Common myeloid progenitor, CD34-positive (primary cell): ENCODE measurements at regions not wholly inside any gene's neighbourhood (a gene's known extent, or its start where the extent isn't known, plus 50 kb on each side); places are given as distances from the start of the nearest gene placed in this dataset.

Source experiments
- CTCF ChIA-PET: fragments of 350-600 bp; sonication (Branson Sonifier 250); formaldehyde crosslinking; loops from one replicate; lab custom pipeline; 2021; ENCODE audit warnings: antibody characterized with exemption; lab: Charles Lee
- POLR2A ChIA-PET: fragments of 350-600 bp; sonication (Branson Sonifier 250); formaldehyde crosslinking; loops from one replicate; lab custom pipeline; 2021; ENCODE audit warnings: antibody characterized with exemption; lab: Charles Lee
- DNase-seq, 3 donors: peaks; one replicate each; pipeline versions ENCODE4 v3.0.0 to v3.0.0-alpha.2; 2013
- H3K27ac ChIP-seq, 2 experiments: 1 replicate in 1 of 2; 2 replicates in 1 of 2; pipeline ENCODE4 v1.7.0; 2013; ENCODE audit warnings: inconsistent platforms in 2 of 2, low read length in 2 of 2, mild to moderate bottlenecking in 2 of 2, low read depth in 1 of 2, moderate library complexity in 1 of 2; ENCODE audit not compliant: severe bottlenecking in 2 of 2, insufficient read depth in 1 of 2, poor library complexity in 1 of 2
- H3K27me3 ChIP-seq, 5 experiments: replicated peaks in 2 of 5; 1 replicate in 3 of 5; 2 replicates in 2 of 5; pipeline versions ENCODE4 v1.6.1 to v1.7.0; 2013; ENCODE audit warnings: low read length in 4 of 5, mild to moderate bottlenecking in 2 of 5, moderate library complexity in 2 of 5, inconsistent platforms in 1 of 5; ENCODE audit not compliant: insufficient read depth in 5 of 5, control insufficient read depth in 4 of 5
- H3K36me3 ChIP-seq, 4 experiments: 1 replicate in 2 of 4; 2 replicates in 2 of 4; pipeline versions ENCODE4 v1.6.1 to v1.7.0; 2013; ENCODE audit warnings: low read length in 3 of 4, control low read depth in 1 of 4, mild to moderate bottlenecking in 1 of 4; ENCODE audit not compliant: control insufficient read depth in 4 of 4, insufficient read depth in 4 of 4
- H3K4me1 ChIP-seq, 4 experiments: 1 replicate in 3 of 4; 2 replicates in 1 of 4; pipeline versions ENCODE4 v1.6.1 to v1.7.1; 2013; ENCODE audit warnings: low read length in 3 of 4, mild to moderate bottlenecking in 3 of 4, control low read depth in 1 of 4, inconsistent platforms in 1 of 4, moderate library complexity in 1 of 4; ENCODE audit not compliant: control insufficient read depth in 4 of 4, insufficient read depth in 4 of 4; ENCODE audit errors: control extremely low read depth in 1 of 4
- H3K4me3 ChIP-seq, 7 experiments: 1 replicate in 4 of 7; 2 replicates in 3 of 7; pipeline versions ENCODE4 v1.5.1 to v1.7.0; 2013; ENCODE audit warnings: mild to moderate bottlenecking in 7 of 7, low read length in 6 of 7, moderate library complexity in 6 of 7, inconsistent platforms in 2 of 7, low read depth in 2 of 7, control low read depth in 1 of 7; ENCODE audit not compliant: insufficient read depth in 4 of 7, control insufficient read depth in 1 of 7; ENCODE audit errors: extremely low read depth in 1 of 7
- H3K9me3 ChIP-seq, 5 experiments: 1 replicate in 4 of 5; 2 replicates in 1 of 5; pipeline versions ENCODE4 v1.6.1 to v1.7.1; 2013; ENCODE audit warnings: low read length in 4 of 5, mild to moderate bottlenecking in 2 of 5, inconsistent platforms in 1 of 5, low read depth in 1 of 5, moderate library complexity in 1 of 5; ENCODE audit not compliant: control insufficient read depth in 4 of 5, insufficient read depth in 2 of 5; ENCODE audit errors: control extremely low read depth in 1 of 5
- WGBS: methylation state at CpG from one replicate; pipeline ENCODE4 v1.1.5; 2013; ENCODE audit not compliant: insufficient coverage; 5-methylcytosine and 5-hydroxymethylcytosine counted together

- WGBS, result 98% methylated on average over 5 of the region's 11 CpGs
- Histone ChIP-seq H3K4me3 (no peak overlapping the region), H3K27ac (no peak overlapping the region), H3K27me3 (no peaks in the 10 kb centered on the region), H3K4me1 (no peaks in the 10 kb centered on the region), H3K36me3 (no peaks in the 10 kb centered on the region), H3K9me3 (no peaks in the 10 kb centered on the region)
- ChIA-PET CTCF (no interaction called here), POLR2A (no interaction called here)
- DNase-seq, result no peak
These were observed 136.8 kb upstream of the F3 start for GRCh38 chr1:94678202-94678848.

GRCh38 chr1:94677714-94678113, 136.2 kb upstream of the F3 start:
- H3K27ac ChIP-seq, result no peak overlapping the region
- ChIA-PET POLR2A (no interaction called here), CTCF (interaction anchor here (0.8 to 1.7 kb wide), 2 partner anchors 10 to 136 kb away, joined by 3 to 4 read pairs; partner anchors contain the start of gene F3)
- no peak for DNase-seq
- no peaks in the 10 kb centered on the region for H3K36me3 ChIP-seq
- no peaks in the 10 kb centered on the region for H3K4me1 ChIP-seq
- H3K9me3 ChIP-seq, result no peaks in the 10 kb centered on the region
- no peaks in the 10 kb centered on the region for H3K27me3 ChIP-seq
- WGBS, result 100% methylated on average over 2 of the region's 7 CpGs
- H3K4me3 ChIP-seq, result no peak overlapping the region

- Histone ChIP-seq H3K4me1 (no peaks in the 10 kb centered on the region), H3K27me3 (no peaks in the 10 kb centered on the region), H3K27ac (no peak overlapping the region), H3K36me3 (no peaks in the 10 kb centered on the region), H3K4me3 (no peak overlapping the region), H3K9me3 (no peaks in the 10 kb centered on the region)
- POLR2A ChIA-PET, result no interaction called here
- CTCF ChIA-PET, result interaction anchor here (0.8 to 1.7 kb wide), 4 partner anchors 8 to 135 kb away, joined by 3 to 4 read pairs (median 3); partner anchors contain the start of gene F3
- 80% methylated on average over 5 of the region's 5 CpGs for WGBS
- DNase-seq, result no peak
These were observed 135.5 kb upstream of the F3 start for GRCh38 chr1:94677087-94677486.

GRCh38 chr1:94676686-94677085, 135.1 kb upstream of the F3 start:
- no peaks in the 10 kb centered on the region for H3K9me3 ChIP-seq
- H3K36me3 ChIP-seq, result no peaks in the 10 kb centered on the region
- H3K27me3 ChIP-seq, result no peaks in the 10 kb centered on the region
- POLR2A ChIA-PET, result no interaction called here
- DNase-seq, result no peak
- no peak overlapping the region for H3K4me3 ChIP-seq
- H3K27ac ChIP-seq, result no peak overlapping the region
- CTCF ChIA-PET, result interaction anchor here (0.8 to 1.7 kb wide), 4 partner anchors 9 to 135 kb away, joined by 3 to 4 read pairs (median 3); partner anchors contain the start of gene F3
- no peaks in the 10 kb centered on the region for H3K4me1 ChIP-seq
- 98% methylated on average over 6 of the region's 6 CpGs for WGBS

- no peak for DNase-seq
- ChIA-PET POLR2A (no interaction called here), CTCF (no interaction called here)
- Histone ChIP-seq H3K4me3 (no peak overlapping the region), H3K36me3 (no peaks in the 10 kb centered on the region), H3K27me3 (no peaks in the 10 kb centered on the region), H3K9me3 (no peaks in the 10 kb centered on the region), H3K4me1 (peaks cover 0 to 10% (median 0%) of the 10 kb centered on the region in 4 experiments), H3K27ac (no peak overlapping the region)
- WGBS, result 91% methylated on average over 4 of the region's 4 CpGs
These were observed 133.8 kb upstream of the F3 start for GRCh38 chr1:94675373-94675772.

GRCh38 chr1:94674876-94675275, 133.3 kb upstream of the F3 start:
- no peak overlapping the region for H3K27ac ChIP-seq
- peaks cover 0 to 10% (median 0%) of the 10 kb centered on the region in 4 experiments for H3K4me1 ChIP-seq
- whole genome bisulfite sequencing, result 100% methylated on average over 1 of the region's 1 CpG
- CTCF ChIA-PET, result no interaction called here
- H3K9me3 ChIP-seq, result no peaks in the 10 kb centered on the region
- DNase-seq, result no peak
- H3K4me3 ChIP-seq, result no peak overlapping the region
- POLR2A ChIA-PET, result no interaction called here
- no peaks in the 10 kb centered on the region for H3K36me3 ChIP-seq
- no peaks in the 10 kb centered on the region for H3K27me3 ChIP-seq

- Histone ChIP-seq H3K27me3 (no peaks in the 10 kb centered on the region), H3K9me3 (no peaks in the 10 kb centered on the region), H3K27ac (no peak overlapping the region), H3K4me1 (peaks cover 3 to 22% (median 4%) of the 10 kb centered on the region in 4 experiments), H3K4me3 (no peak overlapping the region), H3K36me3 (no peaks in the 10 kb centered on the region)
- no peak for DNase-seq
- 96% methylated on average over 6 of the region's 6 CpGs for WGBS
- ChIA-PET CTCF (no interaction called here), POLR2A (no interaction called here)
These were observed 131.4 kb upstream of the F3 start for GRCh38 chr1:94672934-94673333.
